Sigmoid colon (tissue), 4 donors: ENCODE measurements at regions not wholly inside any gene's neighbourhood (a gene's known extent, or its start where the extent isn't known, plus 50 kb on each side); places are given as distances from the start of the nearest gene placed in this dataset.

ENCODE experiments used
- CTCF ChIP-seq, 4 experiments: fragments of 450-650 bp in 3 of 4; fragments of 200-600 bp in 1 of 4; IDR thresholded peaks; one replicate each; pipeline ENCODE4 v1.5.1; 2016 to 2019; ENCODE audit warnings: antibody characterized with exemption in 4 of 4, mild to moderate bottlenecking in 3 of 4, moderate library complexity in 2 of 4
- EP300 ChIP-seq, 4 donors: sonication (generic); formaldehyde crosslinking; IDR thresholded peaks; one replicate each; pipeline ENCODE4 v1.6.1; 2017; ENCODE audit warnings: antibody characterized with exemption in 4 of 4

- TF ChIP-seq CTCF (IDR thresholded peaks at IDR 0.05) (no peak), EP300 (IDR thresholded peaks at IDR 0.05) (no peak)
These were observed 172.6 kb upstream of the ACTBL2 start for GRCh38 chr5:57655228-57655627.
